ENCODE measurements at regions not wholly inside any gene's neighbourhood (a gene's known extent, or its start where the extent isn't known, plus 50 kb on each side); places are given as distances from the start of the nearest gene placed in this dataset.
"Not testable (repeated sequence)": the region's sequence is repeated elsewhere in the genome, so short reads cannot be mapped to it uniquely, and the experiment has no call there.

DNA sequence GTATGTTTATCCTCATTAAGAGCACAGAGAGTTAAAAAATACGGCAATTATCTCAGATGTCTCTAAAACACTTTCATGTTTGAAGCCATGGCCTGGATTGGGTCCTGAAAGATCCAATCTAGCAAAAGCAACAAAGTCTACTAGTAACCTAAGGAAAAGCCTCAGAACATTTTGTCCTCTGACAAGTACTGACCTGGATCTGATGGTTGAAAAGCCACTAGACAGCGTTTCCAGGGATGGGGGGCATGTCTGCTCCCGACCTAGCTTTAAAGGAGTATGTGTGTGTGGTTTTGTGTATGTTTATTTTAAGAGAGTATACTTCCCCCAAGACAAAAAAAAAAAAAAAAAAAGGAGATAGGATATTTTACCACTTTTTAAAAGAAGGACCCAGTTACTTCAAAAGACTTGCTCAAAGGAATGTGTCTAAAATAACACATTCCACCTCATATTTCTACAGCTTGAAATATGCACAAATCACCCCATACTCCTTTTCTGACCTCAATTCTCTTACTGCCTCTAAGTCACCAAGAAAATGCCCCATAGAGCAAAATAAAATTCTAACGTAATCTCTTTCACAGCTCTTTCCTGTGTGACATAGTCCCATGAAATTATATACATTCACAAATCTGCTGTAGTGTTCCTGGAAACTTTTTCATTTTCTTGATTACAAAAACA is 189.0 kb upstream of the TTC29 start:
- H3K27me3 ChIP-seq (ENCODE audit: low read depth, low read length) = no peaks in the 10 kb centered on the region
- no peaks in the 10 kb centered on the region for H3K4me1 ChIP-seq (ENCODE audit: control insufficient read depth in 1 of 2, insufficient read depth in 2 of 2, low read length in 2 of 2)
- H3K4me3 ChIP-seq (ENCODE audit: low read depth in 1 of 2, low read length in 2 of 2) = no peak overlapping the region
- no peaks in the 10 kb centered on the region for H3K36me3 ChIP-seq (ENCODE audit: control insufficient read depth in 1 of 2, insufficient read depth in 2 of 2, low read length in 2 of 2)
- H3K9me3 ChIP-seq (ENCODE audit: control insufficient read depth in 1 of 2, low read length in 2 of 2) = no peaks in the 10 kb centered on the region
- no peak overlapping the region for H3K27ac ChIP-seq (ENCODE audit: low read length)

DNA sequence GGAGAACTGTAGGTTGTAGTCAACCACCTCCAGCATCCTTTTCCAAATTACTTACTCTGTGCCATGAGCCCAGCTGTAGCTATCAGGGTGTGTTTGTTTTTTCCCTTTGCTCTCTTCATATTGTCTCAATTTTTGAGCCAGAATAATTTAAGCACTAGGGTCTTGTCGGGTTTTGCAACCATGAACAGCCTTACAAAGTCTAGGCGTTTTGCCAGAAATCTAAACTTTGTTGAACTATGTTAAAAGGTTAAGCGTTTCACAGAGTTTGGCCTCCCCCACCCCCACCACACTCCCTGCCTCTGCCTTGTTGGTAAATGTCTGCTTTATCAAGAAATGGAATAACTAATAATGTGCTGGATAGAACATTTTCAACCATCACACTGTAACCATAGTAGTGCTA is 190.6 kb upstream of the TTC29 start:
- no peaks in the 10 kb centered on the region for H3K9me3 ChIP-seq (ENCODE audit: control insufficient read depth in 1 of 2, low read length in 2 of 2)
- no peaks in the 10 kb centered on the region for H3K36me3 ChIP-seq (ENCODE audit: control insufficient read depth in 1 of 2, insufficient read depth in 2 of 2, low read length in 2 of 2)
- H3K27me3 ChIP-seq (ENCODE audit: low read depth, low read length) = no peaks in the 10 kb centered on the region
- H3K4me1 ChIP-seq (ENCODE audit: control insufficient read depth in 1 of 2, insufficient read depth in 2 of 2, low read length in 2 of 2) = no peaks in the 10 kb centered on the region
- no peak overlapping the region for H3K27ac ChIP-seq (ENCODE audit: low read length)
- no peak overlapping the region for H3K4me3 ChIP-seq (ENCODE audit: low read depth in 1 of 2, low read length in 2 of 2)

DNA sequence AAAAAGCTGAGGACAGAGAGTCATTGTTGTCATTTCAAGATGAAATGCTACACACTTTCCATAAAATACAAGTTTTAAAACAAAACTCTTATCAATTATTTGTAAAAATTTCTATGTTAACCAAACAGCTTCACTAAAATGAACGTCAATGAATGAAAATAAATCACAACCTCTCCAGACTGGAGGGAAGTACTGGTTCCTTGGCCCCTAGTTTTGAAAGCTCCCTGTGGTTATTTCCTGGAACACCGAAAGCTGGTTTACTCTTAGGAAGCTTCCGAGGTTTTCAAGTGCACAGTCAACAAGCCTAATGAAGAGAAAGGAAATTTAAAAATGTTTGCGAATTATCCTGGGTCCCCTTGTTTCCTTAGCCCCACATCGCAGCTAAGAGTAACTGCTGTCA is 191.1 kb upstream of the TTC29 start:
- no peaks in the 10 kb centered on the region for H3K4me1 ChIP-seq (ENCODE audit: control insufficient read depth in 1 of 2, insufficient read depth in 2 of 2, low read length in 2 of 2)
- no peak overlapping the region for H3K27ac ChIP-seq (ENCODE audit: low read length)
- no peaks in the 10 kb centered on the region for H3K27me3 ChIP-seq (ENCODE audit: low read depth, low read length)
- H3K4me3 ChIP-seq (ENCODE audit: low read depth in 1 of 2, low read length in 2 of 2) = no peak overlapping the region
- no peaks in the 10 kb centered on the region for H3K36me3 ChIP-seq (ENCODE audit: control insufficient read depth in 1 of 2, insufficient read depth in 2 of 2, low read length in 2 of 2)
- no peaks in the 10 kb centered on the region for H3K9me3 ChIP-seq (ENCODE audit: control insufficient read depth in 1 of 2, low read length in 2 of 2)

DNA sequence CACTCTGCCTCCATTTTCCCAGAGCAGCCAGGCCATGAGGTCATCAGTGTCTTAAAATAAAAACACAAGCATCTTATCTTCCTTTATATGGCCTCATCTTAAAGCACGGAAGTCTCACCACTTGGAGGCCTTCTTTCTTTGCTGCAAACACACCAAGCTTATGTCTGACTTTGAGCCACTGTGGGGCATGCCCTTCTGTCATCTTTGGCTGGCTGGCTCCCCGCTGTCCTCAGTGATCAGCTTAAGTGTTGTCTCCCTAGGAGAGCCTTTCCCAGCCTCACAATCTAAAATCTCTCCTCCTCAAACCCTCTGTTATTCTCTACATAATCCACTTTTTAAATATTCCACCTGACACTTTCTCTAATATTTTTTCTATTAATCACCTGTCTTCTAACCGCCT is 191.6 kb upstream of the TTC29 start:
- no peaks in the 10 kb centered on the region for H3K36me3 ChIP-seq (ENCODE audit: control insufficient read depth in 1 of 2, insufficient read depth in 2 of 2, low read length in 2 of 2)
- H3K9me3 ChIP-seq (ENCODE audit: control insufficient read depth in 1 of 2, low read length in 2 of 2) = no peaks in the 10 kb centered on the region
- no peaks in the 10 kb centered on the region for H3K27me3 ChIP-seq (ENCODE audit: low read depth, low read length)
- no peak overlapping the region for H3K4me3 ChIP-seq (ENCODE audit: low read depth in 1 of 2, low read length in 2 of 2)
- H3K4me1 ChIP-seq (ENCODE audit: control insufficient read depth in 1 of 2, insufficient read depth in 2 of 2, low read length in 2 of 2) = no peaks in the 10 kb centered on the region
- H3K27ac ChIP-seq (ENCODE audit: low read length) = no peak overlapping the region

DNA sequence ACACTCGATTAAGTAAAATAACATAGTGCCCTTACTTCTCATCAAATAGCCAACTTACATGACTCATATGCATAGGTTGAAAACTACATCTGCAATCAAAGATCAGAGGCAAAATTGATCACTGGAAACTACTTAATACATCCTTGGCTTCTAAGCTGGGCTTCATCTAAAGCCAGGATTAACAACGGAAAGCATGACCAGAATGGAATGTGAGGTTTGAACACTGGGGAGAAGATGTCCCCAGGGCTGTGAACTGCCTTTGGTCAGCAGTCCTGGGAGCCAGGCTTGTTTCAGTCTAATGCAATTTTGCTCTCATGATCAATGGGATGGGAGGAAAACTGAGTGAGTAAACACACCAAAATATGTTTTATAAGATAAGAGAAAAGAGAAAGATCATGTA is 192.5 kb upstream of the TTC29 start:
- Histone ChIP-seq H3K36me3 (ENCODE audit: control insufficient read depth in 1 of 2, insufficient read depth in 2 of 2, low read length in 2 of 2) (no peaks in the 10 kb centered on the region), H3K27me3 (ENCODE audit: low read depth, low read length) (no peaks in the 10 kb centered on the region), H3K27ac (ENCODE audit: low read length) (no peak overlapping the region), H3K9me3 (ENCODE audit: control insufficient read depth in 1 of 2, low read length in 2 of 2) (no peaks in the 10 kb centered on the region), H3K4me3 (ENCODE audit: low read depth in 1 of 2, low read length in 2 of 2) (no peak overlapping the region), H3K4me1 (ENCODE audit: control insufficient read depth in 1 of 2, insufficient read depth in 2 of 2, low read length in 2 of 2) (no peaks in the 10 kb centered on the region)

DNA sequence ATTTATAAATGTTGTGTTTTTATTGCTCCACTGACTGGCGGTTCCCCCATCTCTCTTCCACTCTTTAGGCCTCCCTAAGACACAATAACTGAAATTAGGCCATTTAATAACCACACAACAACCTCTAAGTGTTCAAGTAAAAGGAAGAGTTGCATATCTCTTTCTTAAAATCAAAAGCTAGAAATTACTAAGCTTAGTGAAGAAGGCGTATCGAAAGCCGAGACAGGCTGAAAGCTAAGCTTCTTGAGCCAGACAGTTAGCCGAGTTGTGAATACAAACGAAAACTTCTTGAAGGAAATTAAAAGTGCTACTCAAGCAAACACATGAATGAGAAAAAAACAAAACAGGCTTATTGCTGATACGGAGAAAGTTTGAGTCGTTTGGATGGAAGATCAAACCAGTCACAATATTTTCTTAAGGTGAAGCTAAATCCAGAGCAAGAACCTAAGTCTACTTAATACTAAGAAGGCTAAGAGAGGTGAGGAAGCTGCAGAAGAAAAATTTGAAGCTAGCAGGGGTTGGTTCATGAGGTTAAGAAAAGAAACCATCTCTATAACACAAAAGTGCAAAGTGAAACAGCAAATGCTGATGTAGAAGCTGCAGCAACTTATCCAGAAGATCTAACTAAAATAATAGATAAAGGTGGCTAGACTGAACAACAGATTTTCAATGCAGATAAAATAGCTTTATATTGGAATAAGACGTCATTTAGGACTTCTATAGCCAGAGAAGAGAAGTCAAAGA is 194.0 kb upstream of the TTC29 start:
- Histone ChIP-seq H3K9me3 (ENCODE audit: control insufficient read depth in 1 of 2, low read length in 2 of 2) (no peaks in the 10 kb centered on the region), H3K27me3 (ENCODE audit: low read depth, low read length) (no peaks in the 10 kb centered on the region), H3K27ac (ENCODE audit: low read length) (no peak overlapping the region), H3K36me3 (ENCODE audit: control insufficient read depth in 1 of 2, insufficient read depth in 2 of 2, low read length in 2 of 2) (no peaks in the 10 kb centered on the region), H3K4me3 (ENCODE audit: low read depth in 1 of 2, low read length in 2 of 2) (no peak overlapping the region), H3K4me1 (ENCODE audit: control insufficient read depth in 1 of 2, insufficient read depth in 2 of 2, low read length in 2 of 2) (no peaks in the 10 kb centered on the region)

DNA sequence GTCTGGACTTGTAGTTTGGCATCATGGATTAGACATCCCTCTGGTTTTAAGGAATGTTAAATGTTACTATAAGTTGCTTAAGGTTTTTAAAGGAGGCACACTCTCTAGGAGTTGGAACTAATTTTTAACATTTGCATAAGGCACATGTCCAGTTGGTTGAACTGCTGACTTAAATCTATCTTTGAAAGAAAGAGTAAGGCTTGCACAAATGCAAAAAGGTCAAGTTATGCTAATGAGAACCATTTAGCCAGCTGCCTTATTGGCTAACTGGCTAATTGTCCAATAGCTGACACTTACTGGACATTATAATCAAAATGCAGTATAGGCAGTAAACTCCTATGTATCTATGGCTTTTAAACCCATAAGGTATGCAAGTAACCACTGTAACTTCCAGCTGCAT is 206.1 kb upstream of the TTC29 start:
- no peak overlapping the region for H3K27ac ChIP-seq (ENCODE audit: low read length)
- no peaks in the 10 kb centered on the region for H3K9me3 ChIP-seq (ENCODE audit: control insufficient read depth in 1 of 2, low read length in 2 of 2)
- no peaks in the 10 kb centered on the region for H3K27me3 ChIP-seq (ENCODE audit: low read depth, low read length)
- no peaks in the 10 kb centered on the region for H3K4me1 ChIP-seq (ENCODE audit: control insufficient read depth in 1 of 2, insufficient read depth in 2 of 2, low read length in 2 of 2)
- H3K36me3 ChIP-seq (ENCODE audit: control insufficient read depth in 1 of 2, insufficient read depth in 2 of 2, low read length in 2 of 2) = no peaks in the 10 kb centered on the region
- no peak overlapping the region for H3K4me3 ChIP-seq (ENCODE audit: low read depth in 1 of 2, low read length in 2 of 2)

DNA sequence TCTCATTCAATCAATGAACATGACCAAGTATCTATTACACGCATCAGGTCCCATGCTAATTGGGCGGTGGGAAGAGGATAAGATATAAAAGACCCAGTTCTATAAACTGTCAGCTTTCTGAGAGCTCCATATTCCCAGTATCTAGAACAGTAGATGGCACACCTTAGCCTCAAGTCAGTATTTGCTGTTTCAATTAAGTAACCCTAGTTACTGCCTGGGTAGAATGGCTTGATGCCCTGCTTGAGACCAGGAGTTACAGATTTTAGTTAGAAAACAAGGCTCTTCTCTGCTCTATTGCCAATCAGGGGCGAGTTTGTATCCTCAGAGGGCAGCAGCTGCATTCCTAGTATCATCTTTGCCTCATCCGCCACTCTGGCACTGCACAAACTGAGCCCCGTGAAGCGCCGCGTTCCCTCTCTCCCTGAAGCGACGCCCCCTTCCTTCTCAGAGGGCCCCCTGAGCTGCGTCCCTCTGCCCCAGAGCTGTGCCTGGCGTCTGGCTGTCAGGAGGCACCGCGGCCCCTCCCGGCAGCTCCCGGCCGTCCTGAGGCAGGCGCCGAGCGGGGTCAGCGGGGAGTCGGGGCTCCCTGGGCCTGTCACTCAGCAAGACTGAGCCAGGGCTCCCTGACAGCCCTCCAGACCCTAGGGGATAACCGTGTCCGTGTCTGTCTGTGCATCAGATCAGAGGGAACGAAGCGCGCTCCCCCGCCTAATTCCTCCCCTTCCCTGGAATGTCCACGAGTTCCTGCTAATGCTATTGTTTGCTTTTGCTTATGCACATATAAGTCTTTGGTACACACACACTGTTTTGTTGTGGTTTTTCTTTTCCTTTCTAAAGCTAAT is 212.4 kb upstream of the TTC29 start:
- Histone ChIP-seq H3K4me3 (ENCODE audit: low read depth in 1 of 2, low read length in 2 of 2) (peak overlapping the region; percentile 38 to 61), H3K4me1 (ENCODE audit: control insufficient read depth in 1 of 2, insufficient read depth in 2 of 2, low read length in 2 of 2) (no peaks in the 10 kb centered on the region), H3K36me3 (ENCODE audit: control insufficient read depth in 1 of 2, insufficient read depth in 2 of 2, low read length in 2 of 2) (no peaks in the 10 kb centered on the region), H3K9me3 (ENCODE audit: control insufficient read depth in 1 of 2, low read length in 2 of 2) (no peaks in the 10 kb centered on the region), H3K27me3 (ENCODE audit: low read depth, low read length) (no peaks in the 10 kb centered on the region), H3K27ac (ENCODE audit: low read length) (no peak overlapping the region)

DNA sequence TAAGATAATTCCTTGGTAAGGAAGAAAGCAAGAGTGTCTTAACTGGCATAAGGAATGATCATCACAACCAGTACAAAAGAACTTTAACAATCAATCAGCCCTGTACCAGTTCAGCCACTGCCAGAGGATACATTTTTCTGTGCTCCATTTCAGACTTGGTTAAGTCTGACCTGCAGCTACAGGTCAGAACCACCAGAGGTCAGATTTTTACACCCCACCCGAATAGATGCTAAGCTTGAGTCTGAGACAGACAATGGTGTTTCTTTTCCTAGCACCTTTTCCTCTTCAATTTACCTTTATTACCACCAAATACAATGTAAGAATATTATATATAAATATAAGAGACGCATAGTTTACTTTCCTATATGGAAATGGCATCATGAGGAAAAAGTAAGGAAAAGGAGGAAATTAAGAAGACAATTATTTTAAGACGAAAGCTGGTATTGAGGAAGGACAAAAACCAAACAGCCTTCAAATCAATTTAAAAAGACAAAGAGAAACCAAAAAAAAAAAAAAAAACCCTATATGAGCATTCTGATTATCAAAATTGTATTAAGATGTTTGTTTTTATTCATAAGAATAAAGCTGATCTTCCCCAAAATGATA is 215.3 kb upstream of the TTC29 start:
- Histone ChIP-seq H3K4me3 (ENCODE audit: low read depth in 1 of 2, low read length in 2 of 2) (no peak overlapping the region), H3K36me3 (ENCODE audit: control insufficient read depth in 1 of 2, insufficient read depth in 2 of 2, low read length in 2 of 2) (no peaks in the 10 kb centered on the region), H3K4me1 (ENCODE audit: control insufficient read depth in 1 of 2, insufficient read depth in 2 of 2, low read length in 2 of 2) (no peaks in the 10 kb centered on the region), H3K9me3 (ENCODE audit: control insufficient read depth in 1 of 2, low read length in 2 of 2) (no peaks in the 10 kb centered on the region), H3K27me3 (ENCODE audit: low read depth, low read length) (no peaks in the 10 kb centered on the region), H3K27ac (ENCODE audit: low read length) (no peak overlapping the region)

DNA sequence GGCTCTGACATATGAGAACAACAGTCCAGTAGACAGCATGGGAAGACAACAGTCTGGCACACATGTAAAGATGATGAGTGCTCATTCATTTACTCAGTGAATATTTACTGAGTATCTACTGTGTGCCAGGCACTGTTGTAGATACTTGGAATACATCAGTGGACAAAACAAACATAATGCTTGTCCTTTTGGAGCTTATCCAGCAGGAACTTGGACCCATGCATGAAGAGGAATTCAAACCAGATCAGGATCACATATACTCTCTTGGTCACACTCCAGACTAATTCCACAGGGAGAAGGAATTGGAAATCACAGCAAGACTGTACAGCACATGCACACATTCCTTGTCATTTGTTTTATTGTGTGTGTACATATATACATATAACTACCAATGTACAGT is 217.6 kb upstream of the TTC29 start:
- H3K4me3 ChIP-seq (ENCODE audit: low read depth in 1 of 2, low read length in 2 of 2) = no peak overlapping the region
- H3K36me3 ChIP-seq (ENCODE audit: control insufficient read depth in 1 of 2, insufficient read depth in 2 of 2, low read length in 2 of 2) = no peaks in the 10 kb centered on the region
- no peaks in the 10 kb centered on the region for H3K9me3 ChIP-seq (ENCODE audit: control insufficient read depth in 1 of 2, low read length in 2 of 2)
- no peak overlapping the region for H3K27ac ChIP-seq (ENCODE audit: low read length)
- no peaks in the 10 kb centered on the region for H3K4me1 ChIP-seq (ENCODE audit: control insufficient read depth in 1 of 2, insufficient read depth in 2 of 2, low read length in 2 of 2)
- H3K27me3 ChIP-seq (ENCODE audit: low read depth, low read length) = no peaks in the 10 kb centered on the region

DNA sequence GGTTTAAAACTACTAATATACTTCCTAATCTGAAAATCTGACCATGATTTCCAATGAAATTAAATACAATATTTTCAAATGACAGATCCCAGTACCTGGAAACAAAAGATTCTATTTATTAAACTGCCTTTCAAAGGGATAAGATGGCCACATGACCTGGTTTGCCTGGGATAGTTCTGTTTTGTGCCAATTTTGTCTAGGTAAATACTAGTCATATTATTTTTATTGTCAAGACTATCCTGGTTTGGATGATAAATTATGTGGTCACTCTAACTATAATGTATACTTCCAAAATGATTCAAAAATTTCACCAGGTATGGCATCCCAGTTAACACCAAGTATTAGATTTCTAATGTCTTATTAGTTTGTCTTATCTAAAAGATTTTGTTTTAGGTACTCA is 222.5 kb upstream of the TTC29 start:
- not testable (repeated sequence) for H3K9me3 ChIP-seq (ENCODE audit: control insufficient read depth in 1 of 2, low read length in 2 of 2); H3K4me1 ChIP-seq (ENCODE audit: control insufficient read depth in 1 of 2, insufficient read depth in 2 of 2, low read length in 2 of 2); H3K27ac ChIP-seq (ENCODE audit: low read length); H3K36me3 ChIP-seq (ENCODE audit: control insufficient read depth in 1 of 2, insufficient read depth in 2 of 2, low read length in 2 of 2); H3K4me3 ChIP-seq (ENCODE audit: low read depth in 1 of 2, low read length in 2 of 2); H3K27me3 ChIP-seq (ENCODE audit: low read depth, low read length)
